Heart right ventricle (tissue), 16 donors: ENCODE measurements at regions not wholly inside any gene's neighbourhood (a gene's known extent, or its start where the extent isn't known, plus 50 kb on each side); places are given as distances from the start of the nearest gene placed in this dataset.
"Not testable (repeated sequence)": the region's sequence is repeated elsewhere in the genome, so short reads cannot be mapped to it uniquely, and the experiment has no call there.

Experiments
- ATAC-seq, 8 donors: fragments of 200-7000 bp; cut with Tn5 transposase; one replicate each; pipeline ENCODE4 v1.9.1; 2020; ENCODE audit warnings: mild to moderate bottlenecking in 8 of 8, moderate library complexity in 8 of 8, moderate number of reproducible peaks in 1 of 8
- DNase-seq, 2 donors: peaks; one replicate each; pipeline ENCODE4 v3.0.0-alpha.2; 2020
- H3K27ac ChIP-seq, 10 donors: fragments of 200-600 bp; sonication (generic) in 2 of 10; one replicate each; pipeline versions ENCODE4 v1.5.0 to v1.8.0; 2020 to 2022; ENCODE audit warnings: mild to moderate bottlenecking in 3 of 10
- H3K27me3 ChIP-seq, 7 donors: fragments of 200-600 bp; one replicate each; pipeline ENCODE4 v1.8.0; 2021 to 2022; ENCODE audit warnings: mild to moderate bottlenecking in 2 of 7
- H3K36me3 ChIP-seq, 9 donors: fragments of 200-600 bp; sonication (generic) in 1 of 9; one replicate each; pipeline versions ENCODE4 v1.5.0 to v1.8.0; 2020 to 2022; ENCODE audit warnings: mild to moderate bottlenecking in 2 of 9
- H3K4me1 ChIP-seq, 9 donors: fragments of 200-600 bp; sonication (generic) in 1 of 9; one replicate each; pipeline versions ENCODE4 v1.5.0 to v1.8.0; 2020 to 2022; ENCODE audit warnings: mild to moderate bottlenecking in 4 of 9
- H3K4me3 ChIP-seq, 10 donors: fragments of 200-600 bp; sonication (generic) in 2 of 10; one replicate each; pipeline versions ENCODE4 v1.5.0 to v1.8.0; 2020 to 2022; ENCODE audit warnings: mild to moderate bottlenecking in 7 of 10, moderate library complexity in 2 of 10
- H3K9me3 ChIP-seq, 11 donors: fragments of 200-600 bp in 10 of 11; sonication (generic) in 2 of 11; one replicate each; pipeline versions ENCODE4 v1.5.0 to v1.8.0; 2013 to 2022; ENCODE audit warnings: mild to moderate bottlenecking in 2 of 11, control low read depth in 1 of 11, moderate library complexity in 1 of 11
- CTCF ChIP-seq, 9 donors: fragments of 200-600 bp; sonication (generic) in 2 of 9; IDR thresholded peaks; one replicate each; pipeline versions ENCODE4 v1.5.0 to v1.8.0; 2021 to 2022; ENCODE audit warnings: antibody characterized with exemption in 9 of 9, mild to moderate bottlenecking in 5 of 9, moderate library complexity in 1 of 9
- WGBS, 2 donors: extraction: QIAGEN DNeasy Blood & Tissue Kit; methylation state at CpG; one replicate each; pipeline ENCODE4 v1.1.7; 2013; ENCODE audit warnings: inconsistent platforms in 1 of 2; 5-methylcytosine and 5-hydroxymethylcytosine counted together
- intact Hi-C, 10 donors: fragments of 100-400 bp; cut with DNase I; formaldehyde crosslinking; loops; one replicate each; pipeline versions ENCODE4 v1.11.1 to v1.14.2; 2022
- donor health status: Arrhythmogenic right ventricular cardiomyopathy.
- donor health status: ischemic (EF 13 %, LVEDD 7.1; RV severe dilation, severe dysfunction).
- donor health status: healthy with polysubstance abuse.
- donor health status: DM: no; HTN: yes; CAD: no.
- donor health status: DM: no; HTN: no; CAD: no.
- donor health status: ischemic (EF 25% LVEDD 6.9; RV normal size, moderate dysfunction).
- donor health status: ischemic (EF 25% LVEDD 5.7; RV mildly dilated, moderate dysfunction).
- donor health status: healthy.
- donor health status: DM: yes; HTN: yes; CAD: no.
- donor health status: Ischemic cardiomyopathy.
- donor health status: ischemic (EF 35%, LVEDD 5.7; RV mildly dilated, moderate dysfunction).
- donor health status: nonischemic (EF 11% LVEDD 7.7; RV severe dilation, severe dysfunction).
- donor health status: DM: yes; HTN: yes; CAD: no.
- donor health status: PGD.
- donor health status: ischemic (EF 29% LVEDD 5.4; RV normal size, mild dysfunction).
- donor health status: nonischemic (EF 23%, LVEDD 6.1; RV moderate dilation, normal function).

GRCh38 chr4:146104541-146104940 lies 71.0 kb upstream of the LSM6 start:
- Histone ChIP-seq H3K27me3 (no peaks in the 10 kb centered on the region), H3K36me3 (no peaks in the 10 kb centered on the region), H3K4me1 (peaks cover 0 to 19% (median 0%) of the 10 kb centered on the region in 9 donors), H3K27ac (peak overlapping the region in 1 of 10 donors; percentile 82), H3K4me3 (no peak overlapping the region), H3K9me3 (peaks cover 0 to 2% (median 0%) of the 10 kb centered on the region in 11 donors)
- 84 to 89% methylated on average over 4 of the region's 4 CpGs for WGBS, 2 donors
- no peak for TF ChIP-seq CTCF (IDR thresholded peaks at IDR 0.05)
- intact Hi-C loops = no loop called here
- no peak for ATAC-seq
- DNase-seq = no peak

- not testable (repeated sequence) for ATAC-seq
Observed at GRCh38 chr4:146104052-146104451, 71.5 kb upstream of the LSM6 start.

GRCh38 chr4:146099585-146099984 lies 75.9 kb upstream of the LSM6 start:
- H3K4me1 ChIP-seq = peaks cover 0 to 4% (median 0%) of the 10 kb centered on the region in 9 donors
- intact Hi-C loops = loop anchor here in 7 of 10 donors (5.0 to 10.0 kb wide), 5 partner anchors 135 to 998 kb away; no protein-coding TSS in a partner anchor
- H3K9me3 ChIP-seq = peaks cover 0 to 2% (median 0%) of the 10 kb centered on the region in 11 donors
- H3K27me3 ChIP-seq = no peaks in the 10 kb centered on the region
- DNase-seq = no peak
- H3K27ac ChIP-seq = no peak overlapping the region
- no peak for ATAC-seq
- TF ChIP-seq CTCF (IDR thresholded peaks at IDR 0.05) = no peak
- no peaks in the 10 kb centered on the region for H3K36me3 ChIP-seq
- WGBS, 2 donors = 70 to 72% methylated on average over 3 of the region's 3 CpGs
- no peak overlapping the region for H3K4me3 ChIP-seq

More at GRCh38 chr4:146104052-146104451, 71.5 kb upstream of the LSM6 start:
- H3K27me3 ChIP-seq, H3K36me3 ChIP-seq, H3K4me3 ChIP-seq, DNase-seq, H3K9me3 ChIP-seq, intact Hi-C loops: not testable (repeated sequence)
- H3K27ac ChIP-seq = peak overlapping the region in 1 of 10 donors; percentile 82
- WGBS, 2 donors = 94 to 95% methylated on average over 9 of the region's 9 CpGs
- peaks cover 0 to 19% (median 0%) of the 10 kb centered on the region in 9 donors for H3K4me1 ChIP-seq

- Histone ChIP-seq H3K27me3 (no peaks in the 10 kb centered on the region), H3K4me1 (no peaks in the 10 kb centered on the region), H3K36me3 (no peaks in the 10 kb centered on the region), H3K4me3 (no peak overlapping the region), H3K27ac (no peak overlapping the region), H3K9me3 (peaks cover 0 to 2% (median 0%) of the 10 kb centered on the region in 11 donors)
- intact Hi-C loops = loop anchor here in 7 of 10 donors (5.0 to 10.0 kb wide), 5 partner anchors 136 to 998 kb away; no protein-coding TSS in a partner anchor
- no peak for TF ChIP-seq CTCF (IDR thresholded peaks at IDR 0.05)
- DNase-seq = no peak
- 84 to 86% methylated on average over 2 of the region's 2 CpGs for WGBS, 2 donors
- ATAC-seq = no peak
Observed at GRCh38 chr4:146098978-146099377, 76.5 kb upstream of the LSM6 start.

- intact Hi-C loops = loop anchor here in 7 of 10 donors (5.0 to 10.0 kb wide), 5 partner anchors 136 to 999 kb away; no protein-coding TSS in a partner anchor
- Histone ChIP-seq H3K27ac (no peak overlapping the region), H3K4me3 (no peak overlapping the region), H3K36me3 (no peaks in the 10 kb centered on the region), H3K4me1 (no peaks in the 10 kb centered on the region), H3K9me3 (peaks cover 0 to 2% (median 0%) of the 10 kb centered on the region in 11 donors), H3K27me3 (no peaks in the 10 kb centered on the region)
- TF ChIP-seq CTCF (IDR thresholded peaks at IDR 0.05) = no peak
- DNase-seq (no peak), ATAC-seq (no peak)
- 97 to 100% methylated on average over 1 of the region's 1 CpG for WGBS, 2 donors
Observed at GRCh38 chr4:146098397-146098796, 77.1 kb upstream of the LSM6 start.
